D721Med (cell line): ENCODE measurements at regions not wholly inside any gene's neighbourhood (a gene's known extent, or its start where the extent isn't known, plus 50 kb on each side); places are given as distances from the start of the nearest gene placed in this dataset.

Experiments
- DNase-seq: peaks from one replicate; pipeline ENCODE4 v3.0.0; 2011; ENCODE audit warnings: low spot score; ENCODE audit not compliant: insufficient read length
- FAIRE-seq: peaks from 2 replicates; lab custom pipeline; 2011; peaks lifted over from hg19 to GRCh38; lab: Jason Lieb, UNC
- TF ChIP-seq, protein P1 (sequence below): IDR thresholded peaks from 2 replicates; pipeline ENCODE4 v1.5.1; 2012; ENCODE audit warnings: mild to moderate bottlenecking, control low read depth; ENCODE audit not compliant: insufficient read depth; ENCODE audit errors: missing control alignments

DNA sequence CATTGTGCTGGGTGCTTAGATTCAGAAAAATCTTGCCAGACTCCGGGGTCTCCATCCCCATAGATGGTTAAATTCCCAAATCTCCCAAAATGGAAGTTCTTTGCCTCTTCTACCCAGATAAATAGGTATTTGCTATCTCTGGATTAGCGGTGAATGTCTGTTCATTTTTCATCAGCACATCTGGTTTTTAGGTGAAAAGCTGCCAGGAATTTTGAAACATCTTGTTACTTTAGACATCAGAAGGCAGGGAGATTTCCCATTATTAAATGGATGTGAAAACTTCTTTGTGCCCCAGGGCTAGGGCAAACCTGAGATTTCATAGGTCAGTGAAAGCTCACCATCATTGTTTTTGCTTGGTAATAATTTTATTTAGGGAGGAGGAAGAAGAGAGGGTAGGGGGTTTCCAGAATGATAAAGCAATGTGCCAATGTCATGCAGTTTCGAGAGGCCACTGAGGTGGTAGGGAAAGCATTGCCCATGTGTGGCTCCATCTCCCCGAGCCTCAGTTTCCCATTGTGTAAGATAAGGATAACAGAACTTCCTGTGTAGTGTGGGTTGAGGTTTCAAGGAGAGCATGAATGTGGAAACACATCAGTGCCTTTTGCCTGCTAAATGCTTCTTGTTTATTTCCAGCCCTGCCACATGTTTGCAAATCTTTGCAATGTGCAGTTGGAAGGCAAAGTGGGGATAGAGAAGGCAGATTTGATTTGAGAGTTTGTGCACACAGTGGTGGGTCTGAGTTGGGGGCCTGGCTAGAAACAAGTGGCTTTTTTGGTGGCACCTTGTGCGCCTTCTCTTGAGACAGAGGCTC is 147.2 kb upstream of the KLF4 start:
- TF ChIP-seq, protein P1, sequence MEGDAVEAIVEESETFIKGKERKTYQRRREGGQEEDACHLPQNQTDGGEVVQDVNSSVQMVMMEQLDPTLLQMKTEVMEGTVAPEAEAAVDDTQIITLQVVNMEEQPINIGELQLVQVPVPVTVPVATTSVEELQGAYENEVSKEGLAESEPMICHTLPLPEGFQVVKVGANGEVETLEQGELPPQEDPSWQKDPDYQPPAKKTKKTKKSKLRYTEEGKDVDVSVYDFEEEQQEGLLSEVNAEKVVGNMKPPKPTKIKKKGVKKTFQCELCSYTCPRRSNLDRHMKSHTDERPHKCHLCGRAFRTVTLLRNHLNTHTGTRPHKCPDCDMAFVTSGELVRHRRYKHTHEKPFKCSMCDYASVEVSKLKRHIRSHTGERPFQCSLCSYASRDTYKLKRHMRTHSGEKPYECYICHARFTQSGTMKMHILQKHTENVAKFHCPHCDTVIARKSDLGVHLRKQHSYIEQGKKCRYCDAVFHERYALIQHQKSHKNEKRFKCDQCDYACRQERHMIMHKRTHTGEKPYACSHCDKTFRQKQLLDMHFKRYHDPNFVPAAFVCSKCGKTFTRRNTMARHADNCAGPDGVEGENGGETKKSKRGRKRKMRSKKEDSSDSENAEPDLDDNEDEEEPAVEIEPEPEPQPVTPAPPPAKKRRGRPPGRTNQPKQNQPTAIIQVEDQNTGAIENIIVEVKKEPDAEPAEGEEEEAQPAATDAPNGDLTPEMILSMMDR, result no peak
- FAIRE-seq, result no peak
- DNase-seq, result no peak

DNA sequence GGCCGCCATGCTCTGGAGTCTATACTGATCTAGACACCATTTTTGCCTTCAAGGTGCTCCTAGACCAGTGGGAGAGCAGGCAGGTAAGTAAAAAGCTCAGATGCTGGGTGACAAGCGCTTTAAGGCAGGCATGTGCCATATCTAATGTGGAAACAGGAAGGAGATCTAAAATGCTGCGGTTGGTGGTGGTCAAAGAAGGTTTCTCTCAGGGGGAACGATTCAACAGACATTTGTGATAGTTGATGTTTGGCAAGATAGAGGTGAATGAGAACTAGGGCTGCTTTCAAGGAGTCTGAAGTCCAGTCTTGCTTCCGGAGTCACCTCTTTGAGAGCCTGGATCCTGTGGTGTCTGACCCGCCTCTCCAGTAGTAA is 146.2 kb upstream of the KLF4 start:
- TF ChIP-seq, protein P1, result no peak
- DNase-seq, result no peak
- FAIRE-seq, result no peak

DNA sequence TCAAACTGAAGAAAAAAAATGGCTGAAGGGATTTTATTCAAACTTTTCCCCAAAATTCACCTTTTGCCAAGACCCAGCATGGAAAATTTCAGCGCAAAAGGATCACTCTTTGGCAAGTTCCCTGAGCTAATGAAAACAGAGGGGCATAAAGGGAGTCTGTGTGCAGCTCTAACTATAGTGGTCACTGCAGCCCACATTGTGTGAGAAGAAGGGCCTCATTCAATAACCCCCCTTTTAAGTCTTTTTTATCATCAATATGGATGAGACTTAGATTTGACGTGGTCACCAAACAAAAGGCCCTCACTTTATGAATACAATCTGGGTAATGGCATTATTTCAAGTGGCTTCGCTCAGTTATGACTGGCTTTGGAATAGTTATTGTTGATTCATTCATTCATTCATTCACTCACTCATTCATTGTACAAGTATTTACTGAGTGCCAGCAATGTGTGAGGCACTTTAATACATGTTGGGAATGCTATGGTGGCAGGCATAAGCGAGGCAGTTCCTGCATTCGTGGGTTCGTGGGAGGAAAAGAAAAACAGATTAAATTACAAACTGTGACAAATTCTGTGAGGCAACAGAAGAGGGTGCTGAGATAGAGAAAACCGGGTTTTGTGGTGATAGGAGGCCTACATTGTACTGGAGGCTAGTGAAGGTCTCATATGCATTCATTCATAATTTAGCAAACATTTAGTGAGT is 145.7 kb upstream of the KLF4 start:
- FAIRE-seq, result no peak
- TF ChIP-seq, protein P1, result no peak
- DNase-seq, result no peak

DNA sequence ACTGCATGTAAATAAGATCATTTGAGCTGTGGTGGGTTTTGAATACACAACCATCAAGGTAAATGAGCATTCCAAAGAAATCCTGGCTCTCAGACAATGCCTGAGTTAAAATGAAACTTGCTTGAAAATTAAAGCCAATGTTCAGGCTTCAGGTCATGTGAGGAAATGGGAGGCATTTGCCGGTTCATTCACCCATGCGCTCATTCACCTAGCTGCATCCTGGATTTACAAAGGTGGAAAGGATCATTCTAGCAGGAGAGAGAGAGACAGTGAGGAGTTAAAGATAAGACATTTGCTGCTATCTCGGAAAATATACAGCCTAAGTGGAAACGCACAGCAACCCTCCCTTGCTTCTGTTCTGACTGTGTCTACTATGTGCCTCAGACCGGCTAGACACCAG is 143.8 kb upstream of the KLF4 start:
- TF ChIP-seq, protein P1, result no peak
- no peak for FAIRE-seq
- DNase-seq, result no peak

DNA sequence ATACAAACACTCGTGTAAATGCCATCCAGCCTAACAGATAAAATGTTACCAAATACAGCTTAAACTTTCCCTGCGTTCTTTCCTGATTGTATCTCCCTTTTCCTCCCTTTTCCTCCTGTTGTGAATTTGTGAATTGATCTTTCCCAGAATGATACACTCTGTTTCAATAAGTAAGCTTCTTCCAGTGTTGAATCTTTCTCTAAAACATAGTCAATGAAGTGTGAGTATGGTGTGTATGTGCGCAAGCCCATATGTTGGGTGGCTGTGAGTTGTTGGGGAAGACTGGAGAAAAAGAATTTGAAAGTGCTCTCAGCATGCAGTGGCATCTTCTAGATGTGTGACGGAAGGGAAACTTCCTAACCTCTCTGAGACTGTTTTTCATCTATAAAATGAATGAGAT is 143.1 kb upstream of the KLF4 start:
- no peak for FAIRE-seq
- TF ChIP-seq, protein P1, result no peak
- DNase-seq, result no peak

DNA sequence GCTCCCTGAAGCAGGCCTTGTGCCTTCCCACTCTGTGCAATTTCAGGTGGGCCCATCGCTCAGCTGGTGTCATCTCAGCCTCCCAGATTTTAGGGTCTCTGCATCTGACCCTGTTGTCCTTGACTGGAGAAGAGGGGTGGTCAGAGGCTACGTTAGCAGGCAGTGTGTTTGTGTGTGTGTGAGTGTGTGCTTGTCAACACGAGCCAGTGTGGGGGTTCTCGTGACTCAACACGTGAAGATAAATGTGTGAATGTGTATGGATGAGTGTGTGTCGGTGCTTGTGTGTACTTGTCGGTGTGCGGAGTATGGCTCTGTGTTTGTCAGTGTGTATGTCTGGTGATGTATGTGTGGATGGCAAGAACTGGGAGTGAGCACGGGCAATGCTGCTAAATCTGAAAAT is 142.6 kb upstream of the KLF4 start:
- DNase-seq (no peak), FAIRE-seq (no peak)
- TF ChIP-seq, protein P1, result no peak

DNA sequence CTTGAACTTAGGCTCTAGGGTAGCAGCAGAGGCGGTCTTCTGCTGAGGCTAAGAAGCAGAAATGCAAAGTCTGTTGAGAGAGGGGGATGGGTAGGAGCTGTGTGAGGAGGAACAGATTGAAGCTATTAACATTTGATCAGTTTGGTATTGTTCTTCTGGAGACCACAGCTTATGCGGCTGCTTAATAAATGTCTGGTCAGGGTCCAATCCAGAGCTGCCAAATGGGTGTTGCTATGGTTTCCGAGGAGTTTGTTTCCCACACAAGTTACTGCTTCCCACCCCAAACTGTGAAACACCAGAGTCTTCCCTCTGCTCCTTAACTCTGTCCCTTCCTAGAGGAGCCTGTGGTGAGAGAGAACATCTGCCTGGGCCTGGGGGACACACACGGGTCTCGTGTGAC is 142.2 kb upstream of the KLF4 start:
- no peak for DNase-seq
- TF ChIP-seq, protein P1, result no peak
- no peak for FAIRE-seq
